HL-60 (cell line): ENCODE measurements at regions not wholly inside any gene's neighbourhood (a gene's known extent, or its start where the extent isn't known, plus 50 kb on each side); places are given as distances from the start of the nearest gene placed in this dataset.

Experiments
- DNase-seq, 2 experiments: peaks; one replicate each; pipeline ENCODE4 v3.0.0-alpha.2; 2010 to 2020; ENCODE audit warnings: low read depth in 1 of 2, low spot score in 1 of 2
- H3K27ac ChIP-seq: fragments of 250-450 bp; sonication (Bioruptor Pico); replicated peaks from 2 replicates; pipeline ENCODE4 v1.5.1; 2020; ENCODE audit warnings: mild to moderate bottlenecking, moderate library complexity
- H3K27me3 ChIP-seq: fragments of 250-450 bp; sonication (Bioruptor Pico); 2 replicates; pipeline ENCODE4 v1.5.1; 2021; ENCODE audit warnings: mild to moderate bottlenecking, moderate library complexity; ENCODE audit not compliant: insufficient read depth, poor library complexity, severe bottlenecking
- H3K4me3 ChIP-seq: replicated peaks from 2 replicates; pipeline ENCODE4 v1.5.1; 2011; ENCODE audit warnings: mild to moderate bottlenecking, control low read depth, low read length; ENCODE audit not compliant: insufficient read depth
- GABPA ChIP-seq: IDR thresholded peaks from 2 replicates; pipeline ENCODE4 v1.6.1; 2012; ENCODE audit warnings: low read depth
- POLR2AphosphoS5 ChIP-seq: IDR thresholded peaks from 2 replicates; pipeline ENCODE4 v1.6.1; 2012; ENCODE audit warnings: low read depth
- REST ChIP-seq: IDR thresholded peaks from 2 replicates; pipeline ENCODE4 v1.6.1; 2012; ENCODE audit warnings: low read depth; ENCODE audit not compliant: insufficient replicate concordance
- SPI1 ChIP-seq: IDR thresholded peaks from 2 replicates; pipeline ENCODE4 v1.6.1; 2012; ENCODE audit warnings: low read depth, mild to moderate bottlenecking, borderline replicate concordance
- TF ChIP-seq, protein P1 (sequence below): IDR thresholded peaks from one replicate; pipeline ENCODE4 v1.5.1; 2011; ENCODE audit warnings: low read length, control low read depth, inconsistent platforms; ENCODE audit not compliant: insufficient read depth

DNA sequence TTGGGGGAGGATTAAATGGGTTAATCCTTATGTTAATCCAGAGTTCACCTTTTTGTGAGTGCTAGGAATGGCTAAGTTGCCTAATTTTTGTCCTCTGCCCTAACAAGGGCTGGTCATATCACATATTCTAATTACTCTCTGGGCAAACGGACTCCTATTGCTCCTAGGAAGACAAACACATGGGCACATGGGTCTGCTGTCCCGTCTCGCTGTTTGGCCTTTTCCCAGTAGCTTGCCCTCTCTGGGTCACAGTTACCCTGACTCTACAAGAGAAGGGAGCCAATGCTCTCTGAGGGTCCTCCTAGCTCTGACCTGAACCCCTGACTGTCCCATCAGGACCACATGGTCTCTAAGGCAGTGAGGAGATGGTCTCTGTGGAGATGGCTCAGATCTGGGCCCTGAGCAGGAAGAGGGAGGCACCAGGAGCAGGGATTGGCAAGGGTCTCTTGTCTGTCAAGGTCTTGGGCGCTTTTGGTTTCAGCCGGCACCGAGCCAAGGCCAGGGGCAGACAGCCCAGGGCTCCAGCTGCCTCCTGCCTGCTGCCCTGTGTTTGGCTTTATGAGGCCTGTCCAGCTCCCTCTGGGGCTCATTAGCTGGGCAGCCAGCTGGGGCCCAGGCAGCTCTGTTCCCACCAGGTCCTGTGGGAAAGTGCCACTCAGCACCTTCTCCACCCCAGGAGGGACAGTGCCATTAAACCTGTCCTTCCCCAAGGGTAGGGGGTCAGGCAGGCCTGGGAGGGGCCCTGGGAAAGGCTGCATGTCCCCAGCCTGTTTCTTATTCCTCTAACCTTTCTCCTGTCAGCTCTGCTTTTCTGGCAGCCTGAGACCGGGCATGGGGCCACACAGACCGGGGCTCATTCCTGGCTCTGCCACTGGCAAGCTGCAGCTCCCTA is 559.9 kb downstream of the MN1 start:
- Histone ChIP-seq H3K4me3 (no peak overlapping the region), H3K27ac (no peak overlapping the region), H3K27me3 (no peaks in the 10 kb centered on the region)
- no peak for DNase-seq
- no peak for TF ChIP-seq SPI1
- TF ChIP-seq GABPA: no peak
- TF ChIP-seq, protein P1, sequence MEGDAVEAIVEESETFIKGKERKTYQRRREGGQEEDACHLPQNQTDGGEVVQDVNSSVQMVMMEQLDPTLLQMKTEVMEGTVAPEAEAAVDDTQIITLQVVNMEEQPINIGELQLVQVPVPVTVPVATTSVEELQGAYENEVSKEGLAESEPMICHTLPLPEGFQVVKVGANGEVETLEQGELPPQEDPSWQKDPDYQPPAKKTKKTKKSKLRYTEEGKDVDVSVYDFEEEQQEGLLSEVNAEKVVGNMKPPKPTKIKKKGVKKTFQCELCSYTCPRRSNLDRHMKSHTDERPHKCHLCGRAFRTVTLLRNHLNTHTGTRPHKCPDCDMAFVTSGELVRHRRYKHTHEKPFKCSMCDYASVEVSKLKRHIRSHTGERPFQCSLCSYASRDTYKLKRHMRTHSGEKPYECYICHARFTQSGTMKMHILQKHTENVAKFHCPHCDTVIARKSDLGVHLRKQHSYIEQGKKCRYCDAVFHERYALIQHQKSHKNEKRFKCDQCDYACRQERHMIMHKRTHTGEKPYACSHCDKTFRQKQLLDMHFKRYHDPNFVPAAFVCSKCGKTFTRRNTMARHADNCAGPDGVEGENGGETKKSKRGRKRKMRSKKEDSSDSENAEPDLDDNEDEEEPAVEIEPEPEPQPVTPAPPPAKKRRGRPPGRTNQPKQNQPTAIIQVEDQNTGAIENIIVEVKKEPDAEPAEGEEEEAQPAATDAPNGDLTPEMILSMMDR: no peak
- no peak for TF ChIP-seq REST
- TF ChIP-seq POLR2AphosphoS5: no peak

GRCh38 chr22:27242474-27242873 is 559.1 kb downstream of the MN1 start:
- DNase-seq: no peak
- Histone ChIP-seq H3K27me3 (no peaks in the 10 kb centered on the region), H3K27ac (no peak overlapping the region), H3K4me3 (no peak overlapping the region)
- TF ChIP-seq, protein P1: no peak
- TF ChIP-seq GABPA: no peak
- TF ChIP-seq POLR2AphosphoS5: no peak
- no peak for TF ChIP-seq SPI1
- no peak for TF ChIP-seq REST

GRCh38 chr22:27242917-27243589 is 558.5 kb downstream of the MN1 start:
- Histone ChIP-seq H3K27me3 (no peaks in the 10 kb centered on the region), H3K27ac (no peak overlapping the region), H3K4me3 (no peak overlapping the region)
- no peak for DNase-seq
- no peak for TF ChIP-seq POLR2AphosphoS5
- no peak for TF ChIP-seq GABPA
- TF ChIP-seq, protein P1: no peak
- TF ChIP-seq SPI1: no peak
- no peak for TF ChIP-seq REST
